Mucosa of descending colon (tissue), 3 donors: ENCODE measurements at regions not wholly inside any gene's neighbourhood (a gene's known extent, or its start where the extent isn't known, plus 50 kb on each side); places are given as distances from the start of the nearest gene placed in this dataset.

Source experiments
- ATAC-seq: fragments of 200-7000 bp; cut with Tn5 transposase; one replicate; pipeline ENCODE4 v1.9.1; 2020; ENCODE audit warnings: mild to moderate bottlenecking, moderate library complexity
- DNase-seq, 3 donors: peaks; one replicate each; pipeline ENCODE4 v3.0.0-alpha.2; 2020
- H3K36me3 ChIP-seq: fragments of 200-600 bp; one replicate; pipeline ENCODE4 v1.8.0; 2021; ENCODE audit warnings: low read depth, mild to moderate bottlenecking
- H3K4me1 ChIP-seq: fragments of 200-600 bp; one replicate; pipeline ENCODE4 v1.8.0; 2021; ENCODE audit warnings: low read depth, mild to moderate bottlenecking
- H3K4me3 ChIP-seq: fragments of 200-600 bp; one replicate; pipeline ENCODE4 v1.8.0; 2021; ENCODE audit warnings: mild to moderate bottlenecking
- H3K9me3 ChIP-seq: fragments of 200-600 bp; one replicate; pipeline ENCODE4 v1.8.0; 2021; ENCODE audit warnings: mild to moderate bottlenecking
- CTCF ChIP-seq: fragments of 200-600 bp; IDR thresholded peaks from one replicate; pipeline ENCODE4 v1.8.0; 2022; ENCODE audit warnings: antibody characterized with exemption, mild to moderate bottlenecking
- intact Hi-C, 2 donors: fragments of 100-400 bp; cut with DNase I in 1 of 2; cut with micrococcal nuclease in 1 of 2; formaldehyde crosslinking; loops; one replicate each; pipeline versions ENCODE4 v1.11.0 to v1.11.1; 2022; cut with DNase I, micrococcal nuclease
- donor health status: DM: no; HTN: no; CAD: no; lungs with moderate emphysema.
- donor health status: DM: no; HTN: no; CAD: no.
- donor health status: DM: no; HTN: yes; CAD: no.

- intact Hi-C loops, result no loop called here
- ATAC-seq (no peak), DNase-seq (no peak)
- no peaks in the 10 kb centered on the region for H3K4me1 ChIP-seq
- no peaks in the 10 kb centered on the region for H3K9me3 ChIP-seq
- H3K4me3 ChIP-seq, result no peak overlapping the region
- TF ChIP-seq CTCF, result no peak
- no peaks in the 10 kb centered on the region for H3K36me3 ChIP-seq
Observed at GRCh38 chr9:73474625-73475024, 323.0 kb downstream of the ANXA1 start.

- no peaks in the 10 kb centered on the region for H3K36me3 ChIP-seq
- H3K9me3 ChIP-seq, result no peaks in the 10 kb centered on the region
- intact Hi-C loops, result no loop called here
- no peaks in the 10 kb centered on the region for H3K4me1 ChIP-seq
- DNase-seq (no peak), ATAC-seq (no peak)
- no peak overlapping the region for H3K4me3 ChIP-seq
- TF ChIP-seq CTCF, result no peak
Observed at GRCh38 chr9:73494894-73495293, 343.2 kb downstream of the ANXA1 start.

GRCh38 chr9:73497796-73498195 is 346.1 kb downstream of the ANXA1 start:
- intact Hi-C loops, result no loop called here
- TF ChIP-seq CTCF, result no peak
- ATAC-seq (no peak), DNase-seq (no peak)
- no peaks in the 10 kb centered on the region for H3K4me1 ChIP-seq
- no peaks in the 10 kb centered on the region for H3K9me3 ChIP-seq
- H3K4me3 ChIP-seq, result no peak overlapping the region
- H3K36me3 ChIP-seq, result no peaks in the 10 kb centered on the region

- DNase-seq, result no peak
- ATAC-seq, result no peak
- intact Hi-C loops, result no loop called here
- Histone ChIP-seq H3K9me3 (no peaks in the 10 kb centered on the region), H3K36me3 (no peaks in the 10 kb centered on the region), H3K4me1 (no peaks in the 10 kb centered on the region), H3K4me3 (no peak overlapping the region)
- TF ChIP-seq CTCF, result no peak
Observed at GRCh38 chr9:73515216-73515615, 363.6 kb downstream of the ANXA1 start.

- no peak overlapping the region for H3K4me3 ChIP-seq
- DNase-seq (no peak), ATAC-seq (no peak)
- H3K9me3 ChIP-seq, result no peaks in the 10 kb centered on the region
- intact Hi-C loops, result no loop called here
- no peaks in the 10 kb centered on the region for H3K36me3 ChIP-seq
- no peaks in the 10 kb centered on the region for H3K4me1 ChIP-seq
- TF ChIP-seq CTCF, result no peak
Observed at GRCh38 chr9:73523391-73523790, 371.7 kb downstream of the ANXA1 start.

GRCh38 chr9:73525350-73525749 is 373.7 kb downstream of the ANXA1 start:
- no peak for DNase-seq
- ATAC-seq, result no peak
- Histone ChIP-seq H3K4me3 (no peak overlapping the region), H3K36me3 (no peaks in the 10 kb centered on the region), H3K9me3 (no peaks in the 10 kb centered on the region), H3K4me1 (no peaks in the 10 kb centered on the region)
- intact Hi-C loops, result no loop called here
- no peak for TF ChIP-seq CTCF
